K562 (cell line): ENCODE measurements at regions not wholly inside any gene's neighbourhood (a gene's known extent, or its start where the extent isn't known, plus 50 kb on each side); places are given as distances from the start of the nearest gene placed in this dataset.

Experiments used
- ATAC-seq: fragments of 200-7000 bp; cut with Tn5 transposase; 3 replicates; pipeline ENCODE4 v1.9.1; 2020; ENCODE audit warnings: moderate library complexity
- BruUV-seq: library from RNA; stranded (reverse); fragments of 400-500 nt; replicated peaks from 2 replicates; lab custom pipeline; 2021; lab: Mats Ljungman, UMichigan
- CTCF ChIA-PET: fragments of 300-600 bp; formaldehyde crosslinking; extraction: SDS; loops from one replicate; lab custom pipeline; 2021; ENCODE audit warnings: low intra/inter-chr PET ratio; lab: Yijun Ruan, JAX
- POLR2A ChIA-PET: fragments of 300-600, 350-650 bp; sonication (Branson Sonifier 250); formaldehyde crosslinking; extraction: SDS; loops from one replicate; lab custom pipeline; 2021; ENCODE audit warnings: antibody characterized with exemption, inconsistent platforms; lab: Yijun Ruan, JAX
- DNase-seq, 4 experiments: peaks; one replicate each; pipeline versions ENCODE4 v3.0.0 to v3.0.0-alpha.2; 2011 to 2018; ENCODE audit warnings: low spot score in 3 of 4, mixed read lengths in 3 of 4; ENCODE audit errors: extremely low read depth in 1 of 4
- FAIRE-seq: peaks from 2 replicates; lab custom pipeline; 2011; peaks lifted over from hg19 to GRCh38; lab: Jason Lieb, UNC
- H2AFZ ChIP-seq: 2 replicates; pipeline ENCODE4 v1.6.0; 2011; ENCODE audit warnings: low read depth, low read length, control low read depth, inconsistent platforms
- H3K27ac ChIP-seq: fragments of 200-600 bp; 3 replicates; pipeline ENCODE4 v1.8.0; 2011; ENCODE audit warnings: low read depth, mild to moderate bottlenecking, control low read depth, inconsistent platforms, low read length, moderate library complexity, mixed read lengths; ENCODE audit errors: extremely low read depth
- H3K27me3 ChIP-seq, 2 experiments: fragments of 300-600 bp in 1 of 2; 2 replicates in 1 of 2; 3 replicates in 1 of 2; pipeline versions ENCODE4 v1.6.0 to v1.8.0; 2011; ENCODE audit warnings: inconsistent platforms in 2 of 2, low read length in 2 of 2, mild to moderate bottlenecking in 1 of 2, mixed read lengths in 1 of 2, moderate library complexity in 1 of 2; ENCODE audit not compliant: control insufficient read depth in 2 of 2, insufficient read depth in 2 of 2
- H3K36me3 ChIP-seq: fragments of 300-600 bp; 3 replicates; pipeline ENCODE4 v1.8.0; 2011; ENCODE audit warnings: mild to moderate bottlenecking, low read length, inconsistent platforms; ENCODE audit not compliant: control insufficient read depth, insufficient read depth
- H3K4me1 ChIP-seq, 2 experiments: fragments of 200-600 bp in 1 of 2; replicated peaks in 1 of 2; 2 replicates in 1 of 2; 3 replicates in 1 of 2; pipeline versions ENCODE4 v1.5.1 to v1.8.0; 2011; ENCODE audit warnings: inconsistent platforms in 2 of 2, low read length in 2 of 2, mild to moderate bottlenecking in 1 of 2, mixed read lengths in 1 of 2, moderate library complexity in 1 of 2; ENCODE audit not compliant: control insufficient read depth in 2 of 2, insufficient read depth in 2 of 2
- H3K4me2 ChIP-seq: 2 replicates; pipeline ENCODE4 v1.6.1; 2011; ENCODE audit warnings: low read length, control low read depth, inconsistent platforms, mixed read lengths; ENCODE audit not compliant: insufficient read depth
- H3K4me3 ChIP-seq: fragments of 200-600 bp; sonication (generic), shearing (Covaris generic); 2 replicates; pipeline ENCODE4 v1.5.1; 2016; ENCODE audit warnings: control low read depth, inconsistent platforms
- H3K79me2 ChIP-seq: fragments of 200-600 bp; 3 replicates; pipeline ENCODE4 v1.8.0; 2011; ENCODE audit warnings: low read length, inconsistent platforms; ENCODE audit not compliant: control insufficient read depth, insufficient read depth
- H3K9ac ChIP-seq, 2 experiments: 2 replicates each; pipeline versions ENCODE4 v1.6.0 to v1.6.1; 2011; ENCODE audit warnings: low read depth in 2 of 2, low read length in 2 of 2, control low read depth in 1 of 2, inconsistent platforms in 1 of 2, mild to moderate bottlenecking in 1 of 2, mixed read lengths in 1 of 2; ENCODE audit not compliant: insufficient read depth in 1 of 2
- H3K9me1 ChIP-seq: one replicate; pipeline ENCODE4 v1.6.0; 2011; ENCODE audit warnings: inconsistent platforms, mild to moderate bottlenecking, low read length, moderate library complexity; ENCODE audit not compliant: control insufficient read depth, insufficient read depth
- H3K9me3 ChIP-seq: replicated peaks from 2 replicates; pipeline ENCODE4 v1.5.1; 2011; ENCODE audit warnings: low read depth, low read length, inconsistent platforms; ENCODE audit not compliant: control insufficient read depth, insufficient read depth
- H4K20me1 ChIP-seq: replicated peaks from 2 replicates; pipeline ENCODE4 v1.6.1; 2011; ENCODE audit warnings: low read length, inconsistent platforms, mixed read lengths; ENCODE audit not compliant: control insufficient read depth, insufficient read depth
- HES1 ChIP-seq: fragments of 450-650 bp; IDR thresholded peaks from 2 replicates; pipeline ENCODE4 v1.6.1; 2016; ENCODE audit warnings: low read depth, mild to moderate bottlenecking, moderate library complexity
- OTX1 ChIP-seq: fragments of 450-650 bp; formaldehyde crosslinking; IDR thresholded peaks from 2 replicates; pipeline ENCODE4 v1.4.0; 2022; ENCODE audit warnings: mild to moderate bottlenecking
- RERE ChIP-seq: sonication (generic); formaldehyde crosslinking; IDR thresholded peaks from 2 replicates; pipeline ENCODE4 v1.8.0; 2023; ENCODE audit warnings: missing genetic modification reagents, mild to moderate bottlenecking, borderline replicate concordance
- SMARCE1 ChIP-seq: fragments of 450-650 bp; IDR thresholded peaks from 2 replicates; pipeline ENCODE4 v1.7.1; 2016; ENCODE audit warnings: mild to moderate bottlenecking
- UBTF ChIP-seq, 2 experiments: IDR thresholded peaks; 2 replicates each; pipeline ENCODE4 v1.6.1; 2012; ENCODE audit warnings: improper control_type of control experiment in 2 of 2, low read depth in 2 of 2, low read length in 2 of 2, borderline replicate concordance in 1 of 2
- XRCC5 ChIP-seq: fragments of 200-400 bp; formaldehyde crosslinking; IDR thresholded peaks from 2 replicates; pipeline ENCODE4 v1.6.1; 2017; ENCODE audit warnings: low read depth, mild to moderate bottlenecking, low read length
- ZBTB49 ChIP-seq: sonication (generic); formaldehyde crosslinking; IDR thresholded peaks from 2 replicates; pipeline ENCODE4 v1.8.0; 2022; ENCODE audit warnings: missing genetic modification reagents, mild to moderate bottlenecking, borderline replicate concordance
- ZNF561 ChIP-seq: fragments of 450-650 bp; formaldehyde crosslinking; conservative IDR thresholded peaks from 2 replicates; pipeline ENCODE4 v1.4.0; 2020; ENCODE audit warnings: mild to moderate bottlenecking, moderate library complexity
- WGBS: fragments of 100-300 bp; shearing (Covaris generic); methylation state at CpG from one replicate; pipeline ENCODE4 v1.1.6; 2016; ENCODE audit warnings: low coverage, mixed read lengths; ENCODE audit not compliant: insufficient coverage; ENCODE audit errors: missing lambda C conversion rate; 5-methylcytosine and 5-hydroxymethylcytosine counted together
- in situ Hi-C: fragments of 300-500 bp; cut with MboI; formaldehyde crosslinking; loops from 4 replicates; pipeline ENCODE4 v1.15.0; 2018; ENCODE audit warnings: inconsistent platforms, mixed read lengths
- intact Hi-C: fragments of 100-400 bp; cut with micrococcal nuclease; formaldehyde crosslinking; loops from 2 replicates; pipeline ENCODE4 v1.14.2; 2022

- no peak overlapping the region for H3K27ac ChIP-seq
- intact Hi-C loops (no loop called here), in situ Hi-C loops (no loop called here)
- no peaks in the 10 kb centered on the region for H3K9me1 ChIP-seq
- H3K4me1 ChIP-seq: no peaks in the 10 kb centered on the region
- no peak overlapping the region for H3K9ac ChIP-seq
- no peaks in the 10 kb centered on the region for H4K20me1 ChIP-seq
- no peak overlapping the region for H3K4me3 ChIP-seq
- CTCF ChIA-PET: no interaction called here
- no peaks in the 10 kb centered on the region for H3K9me3 ChIP-seq
- no peaks in the 10 kb centered on the region for H3K79me2 ChIP-seq
- 0% methylated on average over 1 of the region's 1 CpG for WGBS
- POLR2A ChIA-PET: no interaction called here
- TF ChIP-seq ZBTB49 (no peak), XRCC5 (no peak), SMARCE1 (no peak), OTX1 (CRISPR knock-in tag) (no peak), HES1 (no peak), ZNF561 (CRISPR knock-in tag) (no peak), UBTF (IDR thresholded peaks at IDR 0.05; ENCODE audit: borderline replicate concordance in 1 of 2, low read depth in 2 of 2, low read length in 2 of 2) (no peak), RERE (CRISPR knock-in tag) (no peak)
- no peaks in the 10 kb centered on the region for H3K27me3 ChIP-seq
- no TSS peak for BruUV-seq
- H2AFZ ChIP-seq: no peak overlapping the region
- no peak for FAIRE-seq
- ATAC-seq: no peak
- DNase-seq: no peak
- H3K4me2 ChIP-seq: no peak overlapping the region
- no peaks in the 10 kb centered on the region for H3K36me3 ChIP-seq
Observed at GRCh38 chr10:112078003-112078402, 105.6 kb downstream of the GPAM start.
